ENCODE measurements at regions not wholly inside any gene's neighbourhood (a gene's known extent, or its start where the extent isn't known, plus 50 kb on each side); places are given as distances from the start of the nearest gene placed in this dataset.

GRCh38 chr2:221346411-221346810 lies 225.7 kb downstream of the EPHA4 start:
- no peak for DNase-seq

GRCh38 chr2:221347471-221347870 lies 224.6 kb downstream of the EPHA4 start:
- DNase-seq: no peak

DNA sequence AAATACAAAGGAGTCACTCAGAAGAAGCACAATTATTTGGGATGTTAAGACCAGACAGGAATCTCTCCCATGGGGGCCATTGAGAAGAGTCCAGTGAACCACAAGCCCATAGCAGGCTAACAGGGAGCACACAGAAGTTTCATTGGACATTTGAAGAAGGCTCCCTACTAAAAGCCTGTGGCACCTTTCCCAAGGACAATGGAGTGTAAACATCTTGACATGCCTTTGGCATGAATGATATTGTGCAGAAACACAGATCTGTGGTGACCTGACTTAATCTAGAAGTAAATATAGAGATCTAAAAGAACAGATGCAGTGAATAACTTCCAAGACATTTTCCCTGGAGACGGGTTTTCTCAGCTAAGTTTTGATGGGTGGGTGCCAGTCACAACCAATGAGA lies 221.5 kb downstream of the EPHA4 start:
- DNase-seq: no peak

- DNase-seq: no peak
These were observed 218.9 kb downstream of the EPHA4 start for GRCh38 chr2:221353201-221353600.

GRCh38 chr2:221360312-221360711 lies 211.8 kb downstream of the EPHA4 start:
- DNase-seq: no peak

GRCh38 chr2:221360742-221361141 lies 211.4 kb downstream of the EPHA4 start:
- no peak for DNase-seq

DNA sequence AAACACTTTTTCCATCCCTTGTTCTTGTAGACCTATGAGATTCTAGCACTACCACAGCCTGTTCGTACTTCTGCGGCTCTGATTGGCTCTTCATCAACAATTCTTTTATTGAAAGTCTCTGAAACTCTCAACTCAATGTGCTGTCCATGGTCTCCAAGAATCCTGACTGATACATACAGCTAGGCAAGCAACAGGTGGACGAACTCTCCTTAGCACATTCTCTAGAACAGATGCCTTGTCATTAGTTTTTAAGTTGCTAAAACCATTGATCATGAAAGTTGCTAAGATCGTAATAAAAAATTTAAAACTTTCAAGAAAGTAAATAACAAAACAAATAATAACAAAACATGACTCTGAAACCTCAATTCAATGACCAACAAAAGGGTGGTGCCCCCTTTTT lies 210.5 kb downstream of the EPHA4 start:
- DNase-seq: no peak

DNA sequence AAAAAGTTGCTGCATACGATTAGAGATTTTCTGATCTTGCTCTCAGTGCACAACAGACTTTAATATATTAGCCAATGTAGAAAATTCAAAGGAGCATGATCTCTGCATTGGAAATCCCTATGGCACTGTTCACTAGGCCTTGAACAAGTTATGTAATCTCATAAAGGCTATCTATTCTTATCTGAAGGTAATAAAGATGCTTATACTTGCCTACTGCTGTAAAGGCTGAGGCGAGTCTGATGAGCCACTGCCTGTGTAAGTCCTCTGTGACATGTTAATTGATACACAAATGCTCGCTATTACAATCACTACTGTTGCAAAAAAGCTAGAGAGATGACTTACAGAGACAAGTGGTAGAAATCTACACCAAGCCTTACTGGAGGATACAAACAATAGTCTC lies 207.4 kb downstream of the EPHA4 start:
- no peak for DNase-seq

Data from hematopoietic multipotent progenitor cell treated with erythropoietin and hydrocortisone succinate and interleukin-3 and kit ligand, for 8 days (in vitro differentiated cells).